Fibroblast of skin of scalp (primary cell): ENCODE measurements at regions not wholly inside any gene's neighbourhood (a gene's known extent, or its start where the extent isn't known, plus 50 kb on each side); places are given as distances from the start of the nearest gene placed in this dataset.

Source experiments
- DNase-seq: peaks from one replicate; pipeline ENCODE4 v3.0.0-alpha.2; 2013

DNA sequence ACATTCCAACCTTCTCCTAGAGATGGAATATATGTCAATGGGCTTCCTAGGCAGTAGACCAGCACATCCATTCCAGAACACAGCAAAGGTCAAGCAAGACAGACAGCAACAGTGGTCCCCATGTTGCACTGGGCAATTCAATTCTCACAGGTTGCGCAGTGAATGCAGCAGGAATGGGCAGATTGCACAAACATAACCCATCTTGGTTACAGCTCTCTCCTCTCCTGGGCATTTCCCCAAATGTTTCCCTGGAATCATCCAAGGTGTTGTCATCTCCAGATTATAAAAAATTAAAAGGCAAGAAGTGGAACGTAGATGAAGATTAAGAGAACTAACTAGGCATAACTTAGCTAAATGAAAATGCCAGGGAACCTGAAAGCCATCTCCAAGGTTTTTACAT lies 265.8 kb upstream of the SLC14A2 start:
- no peak for DNase-seq

DNA sequence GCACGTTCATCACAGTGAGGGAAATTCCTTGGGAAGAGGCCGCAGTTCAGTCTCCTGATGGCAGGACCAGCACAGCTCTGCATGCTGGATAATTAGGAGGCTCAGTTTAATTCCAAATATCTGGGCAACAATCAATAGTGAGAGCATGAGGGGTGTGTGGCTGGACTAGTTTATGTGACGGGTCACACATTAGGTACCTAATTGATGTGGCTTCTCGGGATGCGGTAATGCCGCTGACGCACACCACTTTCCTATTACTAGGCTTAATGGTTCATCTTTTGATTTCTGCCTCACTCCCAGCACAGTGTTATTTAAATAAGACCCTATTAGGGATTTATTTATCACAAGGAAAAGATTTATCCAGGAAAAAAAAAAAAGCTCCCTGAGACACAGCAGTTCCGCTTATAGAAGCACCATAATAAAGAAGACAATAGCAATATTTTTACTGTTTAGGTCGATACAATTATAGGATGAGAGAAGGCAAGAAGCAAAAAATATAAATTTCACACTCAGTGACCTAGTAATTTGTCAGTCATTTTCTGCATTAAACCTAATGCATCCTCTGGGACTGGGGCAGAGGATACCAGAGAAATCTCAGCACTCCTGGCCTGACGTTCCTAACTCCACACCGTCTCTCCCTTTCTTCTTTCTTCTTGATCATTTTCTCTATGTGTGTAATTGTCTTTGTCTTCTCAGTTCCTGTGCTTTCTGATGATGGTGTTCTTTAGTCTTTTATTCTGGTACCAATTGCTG lies 264.7 kb upstream of the SLC14A2 start:
- no peak for DNase-seq

DNA sequence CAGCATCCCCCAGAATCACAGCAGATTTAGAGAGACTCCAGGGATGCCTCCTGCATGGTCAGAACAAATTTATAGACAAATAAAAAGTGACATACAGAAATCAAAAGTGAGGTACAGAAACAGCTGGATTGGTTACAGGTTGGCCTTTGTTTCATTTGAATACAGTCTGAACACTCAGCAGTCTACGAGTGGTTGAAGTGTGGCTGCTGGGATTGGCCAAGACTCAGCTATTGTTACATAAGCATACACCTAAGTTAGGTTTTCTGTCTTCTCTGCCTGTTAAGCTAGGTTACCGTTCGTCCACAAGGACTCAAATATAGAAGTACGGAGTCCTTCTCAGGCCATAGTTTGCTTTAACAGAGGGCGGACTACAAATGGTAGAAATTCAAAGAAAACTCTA lies 262.4 kb upstream of the SLC14A2 start:
- DNase-seq, result no peak

DNA sequence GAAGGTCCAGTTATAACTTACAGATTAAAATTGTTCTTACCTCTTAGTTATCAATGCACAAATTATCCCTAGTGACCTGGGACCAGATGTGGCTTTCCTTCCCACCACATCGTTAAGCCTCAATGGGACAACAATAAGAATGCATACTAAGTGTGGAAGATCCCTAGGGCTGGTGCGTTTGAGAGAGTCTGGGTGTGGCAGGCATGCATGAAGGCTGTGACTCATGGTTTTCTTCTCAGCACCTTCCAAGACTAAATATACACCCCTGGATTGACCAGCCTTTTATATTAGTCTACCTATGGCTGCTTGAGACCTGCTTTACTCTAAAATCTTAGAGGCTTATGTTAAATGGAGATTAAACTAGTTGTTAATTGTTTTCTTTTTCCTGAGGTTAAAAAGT lies 261.7 kb upstream of the SLC14A2 start:
- no peak for DNase-seq

DNA sequence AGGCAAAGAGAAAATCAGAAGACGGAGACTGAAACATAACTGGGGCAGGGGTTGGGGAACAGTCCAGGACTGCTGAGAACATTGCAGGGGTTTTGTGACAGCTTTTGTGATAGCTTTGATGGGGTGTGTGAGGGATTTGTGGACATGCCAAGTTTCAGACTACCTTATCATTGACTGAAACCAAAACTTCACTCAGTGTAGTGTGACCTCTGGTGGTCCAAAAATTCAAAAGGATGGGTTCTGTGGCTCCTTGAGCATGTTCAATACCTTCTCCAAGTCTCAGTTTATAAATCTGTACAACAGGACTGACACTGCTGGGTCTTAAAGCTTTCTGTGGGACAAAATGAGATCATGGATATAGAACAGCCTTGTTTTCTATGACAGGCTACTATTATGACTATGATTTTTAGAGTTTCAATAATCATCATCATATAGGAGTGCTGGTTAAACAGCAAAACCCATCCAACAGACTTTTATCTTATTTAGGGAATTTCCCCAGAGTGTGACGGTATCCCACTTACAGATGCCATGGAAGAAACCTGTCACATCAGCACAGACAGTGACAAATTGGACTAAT lies 259.2 kb upstream of the SLC14A2 start:
- DNase-seq, result peak; percentile 6

DNA sequence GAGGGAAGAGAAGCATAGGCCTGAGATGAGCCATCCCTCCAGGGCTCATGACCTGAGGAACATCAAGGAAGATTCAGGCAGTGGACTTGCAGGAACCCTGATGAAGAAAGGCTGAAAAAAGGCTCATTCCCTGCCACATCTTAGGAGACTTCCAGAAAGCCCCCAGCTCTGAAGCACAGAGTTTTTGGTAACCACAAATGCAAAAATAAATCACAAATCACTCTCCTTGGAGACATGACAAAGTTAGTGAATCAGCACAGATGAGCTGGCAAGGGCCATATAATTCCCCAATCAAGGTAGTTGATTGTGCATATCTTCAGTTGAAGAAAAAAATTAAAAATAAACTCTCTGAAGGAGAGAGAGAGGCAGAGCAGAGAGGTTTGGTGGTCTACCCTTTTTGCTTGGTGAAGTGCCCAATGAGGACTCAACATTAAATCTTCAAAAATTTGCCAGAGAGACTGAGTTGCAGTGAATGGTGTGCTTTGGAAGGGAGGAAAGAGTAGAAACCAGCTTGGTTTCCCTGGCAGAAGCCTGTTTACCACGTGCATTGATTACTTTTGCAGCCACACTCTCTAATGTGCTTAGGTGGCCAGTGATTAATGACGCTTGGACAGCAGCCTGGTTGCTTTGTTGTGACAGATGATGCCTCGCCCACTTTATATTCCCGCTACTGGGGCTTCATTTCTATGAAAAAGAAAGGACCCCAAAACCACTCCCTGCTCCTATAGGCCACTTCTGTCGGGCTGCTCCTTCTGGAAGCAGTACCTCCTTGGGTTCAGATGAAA lies 257.4 kb upstream of the SLC14A2 start:
- DNase-seq, result peak; percentile 45

DNA sequence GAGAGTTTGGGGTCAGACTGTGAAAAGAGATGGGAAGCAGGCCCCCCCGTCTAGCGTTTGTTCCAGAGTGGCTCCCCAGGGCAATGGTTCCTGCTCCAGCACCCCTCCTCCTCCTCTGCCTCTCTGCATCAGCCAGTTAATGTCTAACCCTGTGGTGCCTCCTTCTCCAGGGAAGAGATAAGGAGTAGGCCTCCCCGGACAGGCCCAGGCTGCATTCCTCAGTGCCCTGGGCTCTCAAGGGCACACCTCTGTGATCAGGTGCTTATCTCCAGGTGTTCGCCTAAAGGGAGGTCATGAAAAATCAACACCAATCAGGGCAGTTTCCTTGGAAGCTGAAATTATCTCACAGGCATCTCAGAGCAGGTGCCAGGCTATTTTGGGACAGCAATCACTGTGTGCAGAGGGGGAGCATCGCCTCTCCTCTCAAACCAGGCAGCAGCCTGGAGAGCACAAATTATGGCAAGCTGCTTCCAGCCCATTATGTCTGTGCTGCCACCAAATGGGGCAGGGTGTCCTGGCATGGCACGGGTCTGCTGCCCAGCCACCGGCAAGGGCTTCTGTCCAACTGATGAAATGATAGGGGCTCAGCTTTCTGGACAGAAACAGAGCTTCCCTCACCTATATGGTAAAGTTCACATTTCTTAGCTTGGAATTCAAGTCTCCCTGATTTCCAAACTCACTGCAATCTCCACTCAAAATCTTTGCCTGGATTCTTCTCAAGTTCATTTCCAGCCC lies 255.8 kb upstream of the SLC14A2 start:
- no peak for DNase-seq

DNA sequence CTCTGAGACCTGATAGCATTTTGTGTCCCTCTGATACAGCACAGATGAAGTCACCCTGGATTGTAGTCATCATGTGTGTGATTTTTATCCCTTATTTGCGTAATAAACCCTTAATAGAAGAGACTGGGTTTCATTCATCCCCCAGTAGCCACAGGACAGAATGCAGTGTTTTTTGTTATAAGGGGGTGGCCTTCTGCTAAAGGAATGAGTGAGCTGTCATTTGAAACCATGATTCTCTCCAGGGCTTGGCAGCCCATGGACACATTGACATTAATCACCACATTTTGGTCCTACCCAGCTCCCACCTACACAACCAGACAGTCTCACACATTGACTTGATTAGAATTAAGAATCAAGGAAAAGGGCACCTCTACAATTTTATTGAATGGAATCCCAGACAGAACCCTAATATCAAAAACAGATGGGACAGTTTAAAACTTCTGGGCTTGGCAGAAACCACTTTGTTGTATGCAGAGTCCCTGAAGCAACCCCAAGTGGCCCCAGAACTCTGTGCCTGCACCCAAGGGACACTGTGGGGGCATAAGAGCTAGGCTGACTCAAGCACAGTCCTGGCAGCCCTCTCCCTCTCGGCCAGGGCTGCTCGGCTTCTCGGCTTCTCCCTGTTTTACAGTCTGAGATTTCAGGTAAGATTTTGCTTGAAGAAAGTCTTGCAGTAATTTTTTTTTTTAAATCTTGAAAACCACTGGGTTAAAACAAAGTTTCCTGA lies 254.0 kb upstream of the SLC14A2 start:
- peak; percentile 78 for DNase-seq

DNA sequence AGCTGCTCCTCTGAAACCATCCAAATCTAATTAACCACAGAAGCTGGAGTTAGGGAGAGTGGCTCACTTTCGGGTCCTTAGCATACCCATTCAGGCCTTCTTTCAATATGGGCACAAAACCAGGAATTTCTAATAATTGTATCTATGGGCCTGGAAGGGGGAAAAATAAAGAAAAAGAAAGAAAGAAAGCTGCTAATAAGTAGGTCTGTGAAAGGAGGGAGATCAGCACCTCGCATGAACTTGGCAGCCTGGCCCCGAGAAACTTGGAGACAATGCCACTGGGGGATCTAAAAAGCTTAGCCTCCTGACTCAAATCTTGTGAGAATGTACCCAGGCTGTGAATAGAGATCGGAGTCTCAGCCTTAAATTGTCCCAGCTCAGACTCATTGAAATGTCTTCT lies 252.1 kb upstream of the SLC14A2 start:
- DNase-seq, result no peak

DNA sequence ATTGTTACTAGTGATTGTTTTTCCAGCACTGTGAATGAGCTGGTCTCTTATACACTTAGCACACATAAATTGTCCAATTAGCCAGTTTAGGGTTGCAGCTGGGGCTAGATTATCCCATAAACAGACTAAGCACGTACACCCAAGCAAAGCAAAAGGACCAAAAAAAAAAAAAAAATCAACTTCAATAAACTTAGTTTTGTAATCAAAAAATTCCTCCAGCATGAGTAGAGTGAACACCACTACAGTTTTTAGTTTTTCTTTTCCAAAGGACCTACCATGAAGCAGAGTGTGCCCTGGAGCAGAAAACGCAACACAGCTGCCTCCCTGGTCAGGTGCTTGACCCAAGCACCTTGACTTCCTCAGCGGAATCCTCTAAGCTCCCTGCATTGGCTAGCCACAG lies 249.4 kb upstream of the SLC14A2 start:
- no peak for DNase-seq

DNA sequence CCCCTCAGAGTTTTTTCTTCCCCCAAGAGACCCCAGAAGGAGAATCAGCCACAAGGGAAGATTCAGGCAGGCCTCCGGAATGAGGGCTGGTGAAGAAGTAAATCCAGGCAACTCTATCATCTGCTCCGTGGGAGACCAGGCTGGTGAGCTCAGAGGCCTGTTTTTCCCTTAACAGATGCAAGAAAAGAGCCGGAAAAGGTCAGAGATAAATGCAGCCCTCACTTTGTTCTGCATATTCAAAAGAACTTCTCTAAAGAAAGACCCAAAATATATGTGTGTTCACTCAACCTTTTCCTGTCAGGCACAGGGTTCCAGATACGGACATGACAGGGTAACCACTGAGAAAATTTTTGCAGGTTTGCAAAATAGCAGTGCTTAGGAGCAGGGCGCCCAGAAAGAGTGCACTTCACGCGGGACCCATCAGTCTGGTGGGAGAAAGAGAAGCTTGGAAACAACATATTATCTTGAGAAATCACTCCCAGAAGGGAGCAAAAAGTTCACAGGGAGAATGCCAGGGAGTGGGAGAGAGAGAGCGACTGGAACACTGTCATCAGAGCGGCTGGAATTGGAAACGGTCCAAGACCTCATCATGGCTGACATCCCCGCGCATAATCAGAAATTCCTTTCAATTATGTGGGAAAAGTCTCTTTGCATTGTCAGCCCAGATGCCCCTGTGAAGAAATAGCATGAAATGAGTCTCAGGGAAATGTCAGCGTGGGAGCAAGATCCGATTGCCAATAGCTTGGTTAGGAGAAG lies 244.8 kb upstream of the SLC14A2 start:
- DNase-seq, result peak; percentile 82

DNA sequence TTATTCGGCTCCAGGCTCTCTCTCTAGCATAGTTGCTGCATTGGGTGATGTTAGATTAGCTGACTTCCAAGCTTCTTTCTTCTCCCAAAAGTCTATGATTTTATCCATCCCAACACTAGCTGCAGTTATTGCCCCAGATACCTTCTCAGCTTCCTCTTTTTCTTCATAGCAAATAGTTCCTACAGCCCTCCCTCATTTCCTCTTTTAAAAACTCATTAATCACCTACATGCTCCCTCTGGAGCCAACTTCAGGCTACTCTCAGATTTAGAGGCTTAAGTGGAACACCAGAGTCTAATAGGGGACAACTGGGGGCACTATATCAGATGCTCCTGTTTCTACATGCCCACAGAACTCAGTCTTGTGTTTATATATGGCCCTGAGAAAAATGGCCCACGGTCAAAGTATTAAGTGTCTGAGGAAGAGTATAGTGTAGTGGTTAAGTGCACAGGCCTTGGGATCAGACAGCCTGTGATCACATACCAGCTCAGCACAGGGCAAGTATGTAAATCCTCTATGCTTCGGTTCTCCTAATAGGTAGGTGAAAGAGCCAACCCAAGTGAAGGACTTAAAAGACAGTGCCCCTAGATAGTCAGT lies 241.9 kb upstream of the SLC14A2 start:
- DNase-seq, result no peak

DNA sequence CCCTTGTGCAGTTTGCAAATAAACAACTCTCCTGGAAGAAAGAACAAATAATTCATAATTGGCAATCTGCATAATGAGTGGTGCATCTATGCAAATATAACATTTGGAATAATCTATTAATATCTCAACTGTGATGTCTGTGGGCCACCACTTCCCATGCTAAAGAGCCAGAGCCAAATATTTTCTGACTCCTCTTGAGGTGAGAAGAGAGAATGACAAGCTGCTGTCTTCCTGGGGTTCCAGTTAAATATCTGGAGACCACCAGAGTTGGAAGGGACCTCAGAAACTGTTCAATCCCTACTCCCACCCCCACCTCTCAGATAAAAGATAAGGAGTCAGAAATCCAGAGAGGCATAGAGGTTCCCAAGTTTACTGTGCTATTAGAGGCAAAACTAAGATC lies 241.0 kb upstream of the SLC14A2 start:
- no peak for DNase-seq

DNA sequence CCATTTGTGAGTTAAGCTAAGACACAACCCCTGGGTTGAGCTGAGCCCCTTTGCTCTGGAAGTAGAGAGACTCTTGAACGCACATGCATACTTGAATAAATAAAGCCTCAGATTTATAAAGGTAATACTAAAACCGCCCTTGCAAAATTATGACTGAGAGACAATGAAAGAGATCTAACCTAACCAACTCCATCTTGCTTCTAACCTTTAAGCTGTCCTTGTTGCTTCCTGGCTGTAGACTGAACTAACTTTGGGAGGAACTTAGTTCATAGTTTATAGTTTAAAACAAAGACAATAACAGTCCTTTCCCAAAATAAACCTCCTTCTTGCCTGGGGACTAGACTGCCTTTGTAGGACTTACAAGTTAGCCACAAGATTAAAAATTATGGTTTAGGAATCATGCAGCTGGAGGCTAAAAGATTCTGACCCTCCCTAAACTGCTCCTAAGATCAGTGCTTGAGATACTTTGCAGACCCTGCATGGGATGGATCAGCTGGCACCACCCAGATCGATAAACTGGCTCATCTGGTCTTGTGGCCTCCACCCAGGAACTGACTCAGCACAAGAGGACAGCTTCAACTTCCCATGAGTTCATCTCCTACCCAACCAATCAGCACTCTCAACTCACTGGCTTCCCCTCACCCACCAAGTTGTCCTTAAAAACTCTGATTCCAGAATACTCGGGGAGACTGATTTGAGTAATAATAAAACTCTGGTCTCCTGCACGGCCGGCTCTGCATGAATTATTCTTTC lies 240.2 kb upstream of the SLC14A2 start:
- DNase-seq, result peak; percentile 15

DNA sequence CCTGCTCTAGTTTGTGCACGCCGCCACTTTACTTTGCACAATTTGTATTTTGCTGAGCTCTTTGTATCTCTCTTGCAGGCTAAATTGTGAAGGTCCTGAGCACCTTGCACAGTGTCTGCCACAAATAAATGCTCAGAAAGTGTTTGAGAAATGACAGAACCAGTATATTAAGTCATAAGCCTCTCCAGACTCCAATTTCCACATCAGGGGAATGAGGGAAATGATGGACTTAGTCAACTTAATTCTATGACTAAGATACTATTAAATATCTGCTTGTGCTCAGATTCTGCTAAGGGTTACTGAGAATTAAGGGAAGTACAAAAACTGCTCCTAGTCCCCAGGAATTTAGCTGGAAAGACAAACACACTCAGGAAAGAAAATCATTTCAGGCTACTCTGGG lies 239.1 kb upstream of the SLC14A2 start:
- DNase-seq, result no peak

DNA sequence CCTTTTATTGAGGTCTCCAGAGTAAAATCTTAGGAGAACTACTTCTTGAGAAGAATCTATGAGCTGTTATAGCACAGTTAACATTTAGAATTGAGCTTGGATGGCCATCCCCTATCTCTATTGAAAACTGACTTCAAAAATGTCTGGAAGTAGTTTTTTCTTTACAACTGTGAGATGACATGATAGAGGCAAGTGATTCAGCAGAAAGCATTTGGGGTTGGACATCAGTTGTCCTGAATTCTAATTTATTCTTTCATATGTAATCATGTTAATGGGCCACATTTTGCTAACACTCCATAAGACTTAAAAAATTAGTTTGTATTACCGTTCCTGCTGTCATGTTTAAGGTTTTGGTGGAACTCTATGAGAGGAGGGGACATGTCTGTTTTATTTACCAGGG lies 237.0 kb upstream of the SLC14A2 start:
- no peak for DNase-seq

DNA sequence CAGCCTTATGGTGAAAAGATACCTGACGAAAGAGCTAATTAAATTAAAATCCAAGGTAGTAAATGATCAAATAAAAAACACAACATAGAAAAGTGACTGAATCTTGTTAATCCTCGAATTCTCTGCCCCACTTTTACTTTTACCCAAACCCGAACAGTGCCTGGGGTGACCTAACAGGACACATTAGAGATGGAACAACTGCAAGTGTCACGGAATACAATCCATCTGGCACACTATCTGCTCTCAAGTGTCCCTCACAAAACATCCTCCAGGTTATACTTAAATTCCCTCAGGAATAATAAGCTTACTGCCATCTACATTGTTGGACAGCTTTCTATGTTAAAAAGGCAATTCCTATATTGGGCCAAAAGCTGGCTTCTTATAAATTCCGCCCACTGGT lies 236.3 kb upstream of the SLC14A2 start:
- no peak for DNase-seq

DNA sequence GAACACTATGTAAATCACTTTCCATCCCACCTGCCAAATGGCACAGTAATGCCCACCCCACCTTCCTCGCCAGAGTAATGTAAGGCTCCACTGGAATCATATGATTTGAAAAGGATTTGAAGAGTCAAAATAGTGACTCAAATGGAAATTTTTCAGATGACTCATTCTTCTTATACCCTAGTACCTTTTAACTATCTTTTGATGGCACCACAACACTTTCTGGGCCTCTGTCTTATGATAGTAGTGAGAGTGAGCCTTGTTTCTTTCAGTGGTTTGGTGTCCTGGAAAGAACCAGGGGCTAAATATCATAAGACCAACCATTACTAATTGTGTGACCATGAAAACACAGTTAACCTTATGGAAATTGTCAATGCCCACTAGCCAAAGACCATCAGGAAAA lies 235.4 kb upstream of the SLC14A2 start:
- DNase-seq, result no peak

DNA sequence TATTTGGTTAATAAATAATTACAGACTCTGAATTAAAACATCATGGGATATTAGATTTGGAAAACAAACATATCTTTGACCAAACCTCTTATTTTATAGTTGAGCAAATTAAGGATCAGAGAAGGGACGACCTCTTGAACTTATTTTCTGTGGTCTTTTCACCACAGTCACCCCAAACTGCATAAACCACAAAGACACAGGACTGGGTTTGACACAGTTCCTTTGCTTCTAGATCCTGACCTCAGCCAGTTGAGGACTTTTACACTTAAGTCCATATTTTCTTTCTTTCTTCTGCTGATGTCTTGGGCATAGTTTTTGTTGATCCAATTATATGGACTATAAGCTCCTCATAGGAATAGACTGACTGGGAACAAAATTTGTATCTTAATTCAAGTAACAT lies 234.0 kb upstream of the SLC14A2 start:
- DNase-seq, result no peak

DNA sequence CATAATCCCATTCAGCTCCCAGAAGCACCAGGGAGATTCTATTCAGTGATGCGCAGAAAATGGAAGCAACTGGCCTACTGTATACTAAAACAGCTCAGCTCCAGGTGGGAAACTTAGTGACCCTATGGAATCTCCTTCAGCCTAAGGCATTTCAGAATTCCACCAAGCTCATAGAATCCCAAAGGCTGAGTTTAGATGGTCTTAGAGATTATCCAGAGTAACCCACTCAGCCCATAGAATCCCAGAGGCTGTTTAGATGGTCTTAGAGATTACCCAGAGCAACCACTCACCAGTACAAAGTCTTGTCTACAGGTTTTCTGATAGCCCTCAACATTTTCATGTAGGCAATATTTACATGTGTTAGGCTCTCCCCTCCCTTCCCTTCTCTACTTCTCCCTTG lies 232.0 kb upstream of the SLC14A2 start:
- no peak for DNase-seq
